ENCODE measurements at regions not wholly inside any gene's neighbourhood (a gene's known extent, or its start where the extent isn't known, plus 50 kb on each side); places are given as distances from the start of the nearest gene placed in this dataset.

GRCh38 chr5:68830377-68830898 lies 263.4 kb upstream of the SLC30A5 start:
- H3K27ac ChIP-seq: no peak overlapping the region
- no peaks in the 10 kb centered on the region for H3K4me1 ChIP-seq
- intact Hi-C loops (cut with DNase I): no loop called here
- H3K9me3 ChIP-seq: no peaks in the 10 kb centered on the region
- no peaks in the 10 kb centered on the region for H3K36me3 ChIP-seq (replicated peaks in 1 of 2; ENCODE audit: insufficient read depth in 1 of 2, low read depth in 2 of 2)
- H3K4me3 ChIP-seq: no peak overlapping the region
- TF ChIP-seq CTCF (IDR thresholded peaks at IDR 0.05) (no peak), POLR2A (IDR thresholded peaks at IDR 0.05) (no peak)
- no peaks in the 10 kb centered on the region for H3K27me3 ChIP-seq
- ATAC-seq (no peak), DNase-seq (no peak)
- WGBS, 2 donors: 75 to 85% methylated on average over 3 of the region's 3 CpGs

GRCh38 chr5:68834491-68834981 lies 259.3 kb upstream of the SLC30A5 start:
- intact Hi-C loops (cut with DNase I): no loop called here
- Histone ChIP-seq H3K36me3 (replicated peaks in 1 of 2; ENCODE audit: insufficient read depth in 1 of 2, low read depth in 2 of 2) (no peaks in the 10 kb centered on the region), H3K4me3 (no peak overlapping the region), H3K4me1 (no peaks in the 10 kb centered on the region), H3K9me3 (no peaks in the 10 kb centered on the region), H3K27me3 (no peaks in the 10 kb centered on the region), H3K27ac (no peak overlapping the region)
- ATAC-seq (no peak), DNase-seq (no peak)
- WGBS, 2 donors: 77 to 79% methylated on average over 4 of the region's 4 CpGs
- TF ChIP-seq CTCF (IDR thresholded peaks at IDR 0.05) (no peak), POLR2A (IDR thresholded peaks at IDR 0.05) (no peak)

- no peak for ATAC-seq
- H3K27ac ChIP-seq: no peak overlapping the region
Observed at GRCh38 chr5:68838157-68838718, 255.6 kb upstream of the SLC30A5 start.

GRCh38 chr5:68839019-68839552 lies 254.7 kb upstream of the SLC30A5 start:
- DNase-seq (peak in 1 of 4 donors; percentile 6), ATAC-seq (no peak)

More at GRCh38 chr5:68838157-68838718, 255.6 kb upstream of the SLC30A5 start:
- no peaks in the 10 kb centered on the region for H3K9me3 ChIP-seq
- no peak overlapping the region for H3K4me3 ChIP-seq
- H3K36me3 ChIP-seq (replicated peaks in 1 of 2; ENCODE audit: insufficient read depth in 1 of 2, low read depth in 2 of 2): no peaks in the 10 kb centered on the region
- H3K4me1 ChIP-seq: no peaks in the 10 kb centered on the region
- no peak for DNase-seq
- intact Hi-C loops (cut with DNase I): no loop called here
- WGBS, 2 donors: 79 to 86% methylated on average over 3 of the region's 3 CpGs
- H3K27me3 ChIP-seq: no peaks in the 10 kb centered on the region
- TF ChIP-seq CTCF (IDR thresholded peaks at IDR 0.05) (no peak), POLR2A (IDR thresholded peaks at IDR 0.05) (no peak)

More at GRCh38 chr5:68839019-68839552, 254.7 kb upstream of the SLC30A5 start:
- 13 to 23% methylated on average over 5 of the region's 5 CpGs for WGBS, 2 donors
- TF ChIP-seq CTCF (IDR thresholded peaks at IDR 0.05) (no peak), POLR2A (IDR thresholded peaks at IDR 0.05) (no peak)
- intact Hi-C loops (cut with DNase I): no loop called here
- Histone ChIP-seq H3K4me3 (no peak overlapping the region), H3K4me1 (no peaks in the 10 kb centered on the region), H3K9me3 (no peaks in the 10 kb centered on the region), H3K27me3 (no peaks in the 10 kb centered on the region), H3K27ac (no peak overlapping the region), H3K36me3 (replicated peaks in 1 of 2; ENCODE audit: insufficient read depth in 1 of 2, low read depth in 2 of 2) (no peaks in the 10 kb centered on the region)
